ENCODE measurements at regions not wholly inside any gene's neighbourhood (a gene's known extent, or its start where the extent isn't known, plus 50 kb on each side); places are given as distances from the start of the nearest gene placed in this dataset.

DNA sequence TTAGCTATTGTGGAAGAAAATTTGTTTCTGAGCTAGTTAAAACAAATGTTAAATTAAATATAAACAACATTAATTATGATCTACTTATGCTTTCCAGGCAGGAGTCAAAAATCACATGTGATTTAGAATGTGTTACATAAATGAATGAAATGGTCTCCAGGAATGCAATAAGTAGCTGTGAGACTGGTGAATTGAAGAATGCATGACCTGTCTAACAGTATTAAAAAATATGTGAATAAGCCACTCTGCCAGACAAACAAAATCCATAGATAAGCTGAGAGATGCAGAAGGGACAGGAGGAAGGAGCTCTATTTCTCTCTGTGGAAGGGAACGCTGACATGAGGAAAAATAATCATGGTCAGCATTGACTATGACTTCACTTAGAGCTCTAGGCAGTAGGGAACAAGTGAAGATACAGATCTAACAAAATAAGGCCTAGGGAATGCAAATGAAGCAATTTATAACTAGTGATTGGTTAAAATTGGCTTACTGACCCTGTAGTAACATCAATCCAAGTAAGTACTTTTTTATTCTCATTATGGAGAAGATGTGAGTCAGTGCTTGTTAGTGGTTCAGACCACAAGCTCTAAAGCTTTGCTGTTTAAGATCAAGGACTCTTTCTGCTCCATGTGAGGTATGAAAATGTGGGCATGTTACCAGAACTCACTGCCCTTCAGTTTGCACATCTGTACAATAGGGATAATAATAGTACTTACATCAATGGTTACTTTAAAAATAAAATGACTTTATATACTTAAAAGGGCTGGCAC, 432.6 kb downstream of the MMUT start:
- Mint-ChIP-seq H3K4me3 (ENCODE audit: unreplicated experiment) (no peak overlapping the region), H3K27ac (ENCODE audit: unreplicated experiment) (no peak overlapping the region), H3K36me3 (ENCODE audit: low read depth) (no peaks in the 10 kb centered on the region), H3K27me3 (ENCODE audit: low read depth) (no peaks in the 10 kb centered on the region), H3K4me1 (ENCODE audit: low read depth) (no peaks in the 10 kb centered on the region), H3K9me3 (ENCODE audit: low read depth) (peaks cover 3% of the 10 kb centered on the region)
- no peak for DNase-seq (ENCODE audit: low spot score)
- TF ChIP-seq, protein P1, sequence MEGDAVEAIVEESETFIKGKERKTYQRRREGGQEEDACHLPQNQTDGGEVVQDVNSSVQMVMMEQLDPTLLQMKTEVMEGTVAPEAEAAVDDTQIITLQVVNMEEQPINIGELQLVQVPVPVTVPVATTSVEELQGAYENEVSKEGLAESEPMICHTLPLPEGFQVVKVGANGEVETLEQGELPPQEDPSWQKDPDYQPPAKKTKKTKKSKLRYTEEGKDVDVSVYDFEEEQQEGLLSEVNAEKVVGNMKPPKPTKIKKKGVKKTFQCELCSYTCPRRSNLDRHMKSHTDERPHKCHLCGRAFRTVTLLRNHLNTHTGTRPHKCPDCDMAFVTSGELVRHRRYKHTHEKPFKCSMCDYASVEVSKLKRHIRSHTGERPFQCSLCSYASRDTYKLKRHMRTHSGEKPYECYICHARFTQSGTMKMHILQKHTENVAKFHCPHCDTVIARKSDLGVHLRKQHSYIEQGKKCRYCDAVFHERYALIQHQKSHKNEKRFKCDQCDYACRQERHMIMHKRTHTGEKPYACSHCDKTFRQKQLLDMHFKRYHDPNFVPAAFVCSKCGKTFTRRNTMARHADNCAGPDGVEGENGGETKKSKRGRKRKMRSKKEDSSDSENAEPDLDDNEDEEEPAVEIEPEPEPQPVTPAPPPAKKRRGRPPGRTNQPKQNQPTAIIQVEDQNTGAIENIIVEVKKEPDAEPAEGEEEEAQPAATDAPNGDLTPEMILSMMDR (IDR thresholded peaks at IDR 0.05), result no peak

GRCh38 chr6:49027644-49028043, 435.4 kb downstream of the MMUT start:
- no peaks in the 10 kb centered on the region for H3K4me1 Mint-ChIP-seq (ENCODE audit: low read depth)
- no peak for DNase-seq (ENCODE audit: low spot score)
- H3K27ac Mint-ChIP-seq (ENCODE audit: unreplicated experiment), result no peak overlapping the region
- H3K27me3 Mint-ChIP-seq (ENCODE audit: low read depth), result no peaks in the 10 kb centered on the region
- no peaks in the 10 kb centered on the region for H3K36me3 Mint-ChIP-seq (ENCODE audit: low read depth)
- TF ChIP-seq, protein P1 (IDR thresholded peaks at IDR 0.05), result no peak
- H3K4me3 Mint-ChIP-seq (ENCODE audit: unreplicated experiment), result no peak overlapping the region
- H3K9me3 Mint-ChIP-seq (ENCODE audit: low read depth), result peaks cover 15% of the 10 kb centered on the region

GRCh38 chr6:49025273-49026240, 437.5 kb downstream of the MMUT start:
- no peaks in the 10 kb centered on the region for H3K4me1 Mint-ChIP-seq (ENCODE audit: low read depth)
- peaks cover 27% of the 10 kb centered on the region for H3K9me3 Mint-ChIP-seq (ENCODE audit: low read depth)
- TF ChIP-seq, protein P1 (IDR thresholded peaks at IDR 0.05), result no peak
- H3K27ac Mint-ChIP-seq (ENCODE audit: unreplicated experiment), result no peak overlapping the region
- H3K4me3 Mint-ChIP-seq (ENCODE audit: unreplicated experiment), result no peak overlapping the region
- no peak for DNase-seq (ENCODE audit: low spot score)
- no peaks in the 10 kb centered on the region for H3K36me3 Mint-ChIP-seq (ENCODE audit: low read depth)
- no peaks in the 10 kb centered on the region for H3K27me3 Mint-ChIP-seq (ENCODE audit: low read depth)

- no peaks in the 10 kb centered on the region for H3K36me3 Mint-ChIP-seq (ENCODE audit: low read depth)
- H3K9me3 Mint-ChIP-seq (ENCODE audit: low read depth), result no peaks in the 10 kb centered on the region
These were observed 458.3 kb downstream of the MMUT start for GRCh38 chr6:49004801-49005200.

GRCh38 chr6:49003348-49003747, 459.7 kb downstream of the MMUT start:
- peaks cover 7% of the 10 kb centered on the region for H3K4me1 Mint-ChIP-seq (ENCODE audit: low read depth)
- no peaks in the 10 kb centered on the region for H3K9me3 Mint-ChIP-seq (ENCODE audit: low read depth)
- no peak overlapping the region for H3K27ac Mint-ChIP-seq (ENCODE audit: unreplicated experiment)
- no peaks in the 10 kb centered on the region for H3K27me3 Mint-ChIP-seq (ENCODE audit: low read depth)
- TF ChIP-seq, protein P1 (IDR thresholded peaks at IDR 0.05), result no peak
- no peak overlapping the region for H3K4me3 Mint-ChIP-seq (ENCODE audit: unreplicated experiment)
- no peak for DNase-seq (ENCODE audit: low spot score)
- H3K36me3 Mint-ChIP-seq (ENCODE audit: low read depth), result no peaks in the 10 kb centered on the region

More at GRCh38 chr6:49004801-49005200, 458.3 kb downstream of the MMUT start:
- Mint-ChIP-seq H3K4me3 (ENCODE audit: unreplicated experiment) (no peak overlapping the region), H3K4me1 (ENCODE audit: low read depth) (peaks cover 7% of the 10 kb centered on the region), H3K27ac (ENCODE audit: unreplicated experiment) (no peak overlapping the region), H3K27me3 (ENCODE audit: low read depth) (no peaks in the 10 kb centered on the region)
- no peak for DNase-seq (ENCODE audit: low spot score)
- TF ChIP-seq, protein P1 (IDR thresholded peaks at IDR 0.05), result no peak

Measured in chondrocyte (in vitro differentiated cells).